ENCODE measurements at regions not wholly inside any gene's neighbourhood (a gene's known extent, or its start where the extent isn't known, plus 50 kb on each side); places are given as distances from the start of the nearest gene placed in this dataset.

DNA sequence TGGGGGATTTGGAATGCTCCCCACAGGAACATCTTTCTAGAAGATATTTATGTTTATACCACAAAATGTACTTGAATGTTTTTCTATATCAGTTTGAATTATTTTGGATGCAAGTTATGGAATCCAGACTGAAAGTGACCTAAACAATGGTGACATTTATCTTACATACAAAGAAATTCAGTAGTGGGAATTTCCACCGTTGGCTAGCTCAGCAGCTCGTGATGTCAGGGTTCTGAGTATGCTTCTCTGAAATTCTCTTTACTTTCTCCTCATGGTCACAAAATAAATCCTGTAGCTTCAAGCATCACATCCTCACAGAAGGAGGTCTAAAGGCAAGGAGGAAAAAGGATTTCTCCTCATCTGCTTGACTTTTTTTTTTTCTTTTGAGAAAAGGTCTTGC, 105.3 kb downstream of the AKAIN1 start:
- no peaks in the 10 kb centered on the region for H3K27me3 ChIP-seq
- DNase-seq: no peak
- H3K36me3 ChIP-seq: no peaks in the 10 kb centered on the region
- no peaks in the 10 kb centered on the region for H3K9me3 ChIP-seq (replicated peaks)
- H3K27ac ChIP-seq: no peak overlapping the region
- H3K4me3 ChIP-seq: no peak overlapping the region
- H3K4me1 ChIP-seq: no peaks in the 10 kb centered on the region

DNA sequence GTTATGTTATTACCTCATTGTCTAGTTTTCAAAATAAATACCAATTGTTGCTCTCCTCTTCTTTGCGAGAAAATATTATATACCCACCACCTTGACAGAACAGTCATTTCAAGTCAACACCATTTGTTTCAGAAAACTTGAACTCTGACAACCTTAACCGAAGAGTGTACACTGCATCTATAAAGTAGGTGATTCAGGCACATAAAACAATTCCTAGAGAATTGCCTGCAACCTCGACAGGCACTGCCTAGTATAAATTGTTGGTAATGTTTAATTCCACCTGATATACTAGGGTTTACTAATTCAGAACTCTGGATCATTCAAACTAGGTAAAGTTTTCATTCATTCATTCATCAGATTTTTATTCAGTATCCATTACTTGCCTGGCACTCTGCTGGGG, 121.8 kb downstream of the AKAIN1 start:
- Histone ChIP-seq H3K4me1 (no peaks in the 10 kb centered on the region), H3K4me3 (no peak overlapping the region), H3K9me3 (replicated peaks) (no peaks in the 10 kb centered on the region), H3K27ac (no peak overlapping the region), H3K27me3 (no peaks in the 10 kb centered on the region), H3K36me3 (no peaks in the 10 kb centered on the region)
- DNase-seq: no peak

DNA sequence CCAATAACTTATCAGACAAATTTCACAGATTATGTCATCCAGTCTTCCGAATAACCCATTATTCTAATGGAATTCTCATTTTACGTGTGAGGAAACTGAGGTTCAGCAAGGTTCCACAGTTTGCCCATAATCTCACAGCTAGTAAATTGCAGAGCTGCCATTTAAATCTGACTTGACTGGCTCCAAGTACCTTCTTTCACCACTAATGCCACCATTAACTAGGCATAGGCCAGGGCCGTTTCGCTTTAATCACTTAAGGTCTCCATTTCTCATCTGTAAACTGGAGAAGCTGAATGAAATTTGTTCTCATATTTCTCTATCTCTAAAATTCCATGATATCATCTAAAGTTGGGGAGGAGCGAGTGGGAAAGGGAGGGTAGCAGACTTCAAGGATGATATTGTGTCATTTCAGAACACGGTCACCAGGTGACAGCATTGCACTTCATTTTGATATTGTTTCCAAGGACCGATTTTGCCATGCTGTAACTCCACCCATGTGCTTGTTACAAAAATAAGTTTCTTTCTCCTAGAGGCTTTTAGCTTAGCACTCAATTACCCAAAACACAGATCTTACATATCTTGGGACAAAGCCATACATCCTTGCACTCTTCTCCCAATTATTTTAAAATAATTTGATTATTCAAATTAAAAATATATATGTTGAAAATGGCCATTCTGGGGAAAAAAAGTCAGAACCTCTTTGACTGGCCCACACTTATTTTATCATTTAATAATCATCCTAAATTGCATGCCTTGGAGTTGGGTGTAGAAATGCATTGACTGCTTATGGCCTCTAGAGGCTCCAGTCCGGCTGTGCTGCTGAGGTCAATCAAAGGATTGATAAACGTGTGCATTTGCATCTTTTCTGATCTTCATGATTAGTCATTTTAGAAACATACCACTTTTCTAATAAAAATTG, 123.8 kb downstream of the AKAIN1 start:
- peak; percentile 16 to 57 for DNase-seq
- Histone ChIP-seq H3K4me1 (no peaks in the 10 kb centered on the region), H3K27ac (no peak overlapping the region), H3K4me3 (no peak overlapping the region), H3K36me3 (no peaks in the 10 kb centered on the region), H3K27me3 (no peaks in the 10 kb centered on the region), H3K9me3 (replicated peaks) (no peaks in the 10 kb centered on the region)

DNA sequence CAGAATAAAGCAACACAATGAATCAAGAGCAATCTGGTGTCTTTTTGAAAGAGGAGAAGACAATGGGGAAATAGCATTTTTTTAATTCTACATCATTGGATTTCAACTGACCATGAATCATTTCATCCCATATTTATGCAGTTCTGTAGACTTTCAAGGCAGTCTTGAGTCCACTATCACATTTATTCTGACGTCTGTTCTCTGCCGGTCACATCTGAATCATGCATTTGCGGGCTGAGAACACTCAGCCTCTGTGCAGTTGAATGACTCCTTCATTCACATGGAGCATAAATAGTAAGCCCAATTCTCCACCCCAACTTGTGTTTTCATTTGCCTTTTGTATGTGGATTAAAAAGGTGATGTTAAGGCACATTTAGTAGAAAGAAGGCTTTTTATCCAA, 128.2 kb downstream of the AKAIN1 start:
- Histone ChIP-seq H3K27me3 (no peaks in the 10 kb centered on the region), H3K4me1 (no peaks in the 10 kb centered on the region), H3K4me3 (no peak overlapping the region), H3K27ac (no peak overlapping the region), H3K9me3 (replicated peaks) (no peaks in the 10 kb centered on the region), H3K36me3 (no peaks in the 10 kb centered on the region)
- DNase-seq: no peak

DNA sequence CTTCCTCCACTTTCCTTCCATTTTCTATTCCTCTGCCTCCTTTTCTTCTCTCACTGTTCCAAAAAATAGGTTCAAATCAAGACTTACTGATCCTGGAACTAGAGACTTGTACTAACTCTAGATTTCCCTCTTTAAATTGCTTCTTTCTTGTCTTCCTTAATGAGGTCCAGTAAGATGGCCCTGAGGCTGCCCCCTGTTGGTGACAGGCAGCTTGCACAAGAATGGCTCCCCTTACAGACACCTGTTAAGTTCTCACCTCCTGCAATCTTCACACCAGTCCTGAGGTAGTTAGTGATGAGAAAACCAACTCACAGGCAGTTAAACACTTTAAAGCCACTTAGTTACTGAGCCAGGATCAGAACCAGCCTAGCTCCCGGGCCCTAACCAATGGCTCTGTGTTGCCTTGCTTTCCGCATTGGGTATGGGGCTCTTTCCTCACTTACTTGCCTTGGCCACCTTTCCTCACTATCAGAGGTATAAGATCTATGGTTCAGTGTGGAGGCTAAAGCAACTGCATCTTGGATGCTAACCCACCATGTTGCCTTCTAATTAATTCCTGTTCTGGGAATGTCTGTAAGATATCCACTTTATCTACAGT, 130.6 kb downstream of the AKAIN1 start:
- Histone ChIP-seq H3K9me3 (replicated peaks) (no peaks in the 10 kb centered on the region), H3K27me3 (no peaks in the 10 kb centered on the region), H3K27ac (no peak overlapping the region), H3K4me3 (no peak overlapping the region), H3K4me1 (no peaks in the 10 kb centered on the region), H3K36me3 (no peaks in the 10 kb centered on the region)
- DNase-seq: peak; percentile 3 to 25

DNA sequence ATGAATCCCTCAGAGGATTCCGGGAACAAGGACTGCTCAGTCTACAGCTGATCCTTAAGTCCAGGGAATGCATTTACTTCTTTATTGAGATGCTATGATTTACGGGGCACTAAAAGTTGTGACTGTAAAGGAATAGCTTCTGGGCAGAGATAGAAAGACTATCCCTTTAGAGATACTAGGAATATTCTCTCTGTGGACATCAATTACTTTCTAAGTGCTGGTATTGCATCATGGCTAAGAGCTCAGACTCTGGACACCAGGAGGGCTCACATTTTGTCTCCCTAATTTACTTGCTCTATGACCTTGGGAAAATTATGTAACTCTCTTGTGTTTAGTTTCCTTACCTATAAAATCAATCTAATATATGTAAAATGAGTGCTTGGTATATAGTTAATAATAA, 131.4 kb downstream of the AKAIN1 start:
- no peak overlapping the region for H3K4me3 ChIP-seq
- no peaks in the 10 kb centered on the region for H3K9me3 ChIP-seq (replicated peaks)
- no peaks in the 10 kb centered on the region for H3K36me3 ChIP-seq
- H3K27ac ChIP-seq: no peak overlapping the region
- no peaks in the 10 kb centered on the region for H3K27me3 ChIP-seq
- H3K4me1 ChIP-seq: no peaks in the 10 kb centered on the region
- no peak for DNase-seq

DNA sequence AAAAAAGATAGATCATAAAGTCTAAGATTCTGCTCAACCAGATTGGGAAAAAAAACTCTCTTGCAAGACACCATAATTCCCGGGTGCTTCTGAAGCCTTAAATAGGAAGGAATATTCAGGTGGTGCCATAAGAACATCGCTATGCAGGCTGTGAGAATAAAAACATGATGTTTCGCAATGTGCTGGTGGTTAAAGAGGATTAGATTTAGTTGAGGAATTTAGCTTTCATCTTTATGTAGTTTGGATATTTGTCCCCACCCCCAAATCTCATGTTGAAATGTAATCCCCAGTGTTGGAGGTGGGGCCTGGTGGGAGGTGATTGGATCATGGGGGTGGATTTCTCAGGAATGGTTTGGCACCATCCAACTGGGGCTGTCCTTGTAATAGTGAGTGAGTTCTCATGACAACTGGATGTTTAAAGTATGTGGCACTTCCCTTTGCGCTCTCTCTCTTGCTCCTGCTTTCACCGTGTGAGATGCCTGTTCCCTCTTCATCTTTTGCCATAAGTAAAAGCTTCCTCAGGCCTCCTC, 132.2 kb downstream of the AKAIN1 start:
- Histone ChIP-seq H3K27me3 (no peaks in the 10 kb centered on the region), H3K4me1 (no peaks in the 10 kb centered on the region), H3K9me3 (replicated peaks) (no peaks in the 10 kb centered on the region), H3K27ac (no peak overlapping the region), H3K4me3 (no peak overlapping the region), H3K36me3 (no peaks in the 10 kb centered on the region)
- DNase-seq: no peak

DNA sequence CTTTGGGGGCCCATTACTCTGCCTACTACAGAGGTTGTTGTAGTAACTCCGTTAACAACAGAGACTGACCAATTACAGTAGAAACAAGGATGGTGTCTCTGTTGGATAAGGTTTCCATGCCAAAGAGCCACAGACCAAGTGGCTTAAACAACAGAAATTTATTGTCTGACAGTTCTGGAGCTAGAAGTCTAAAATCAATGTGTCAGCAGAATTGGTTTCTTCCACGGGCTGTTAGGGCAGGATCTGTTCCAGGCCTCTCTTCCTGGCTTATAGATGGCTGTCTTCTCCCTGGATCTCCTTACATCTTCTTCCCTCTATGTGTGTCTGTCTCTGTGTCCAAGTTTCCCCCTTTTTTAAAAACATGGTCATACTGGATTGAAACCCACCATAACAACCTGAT, 135.3 kb downstream of the AKAIN1 start:
- no peaks in the 10 kb centered on the region for H3K27me3 ChIP-seq
- H3K9me3 ChIP-seq (replicated peaks): no peaks in the 10 kb centered on the region
- no peak overlapping the region for H3K4me3 ChIP-seq
- DNase-seq: no peak
- no peaks in the 10 kb centered on the region for H3K4me1 ChIP-seq
- H3K27ac ChIP-seq: no peak overlapping the region
- no peaks in the 10 kb centered on the region for H3K36me3 ChIP-seq

DNA sequence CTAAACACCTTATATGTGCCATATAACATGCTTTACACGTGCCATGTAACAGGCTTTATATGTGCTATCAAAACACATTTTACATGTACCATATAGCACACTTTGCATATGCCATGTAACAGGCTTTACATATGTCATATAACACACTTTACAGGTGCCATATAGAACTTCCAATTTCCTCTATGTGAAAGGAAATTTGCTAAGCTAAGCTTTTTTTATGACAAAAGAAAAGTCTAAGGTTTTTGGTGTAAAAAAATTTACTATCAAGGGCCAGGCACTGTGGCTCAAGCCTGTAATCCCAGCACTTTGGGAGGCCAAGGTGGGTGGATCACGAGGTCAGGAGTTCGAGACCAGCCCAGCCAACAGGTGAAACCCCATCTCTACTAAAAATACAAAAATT, 136.5 kb downstream of the AKAIN1 start:
- Histone ChIP-seq H3K4me3 (no peak overlapping the region), H3K27me3 (no peaks in the 10 kb centered on the region), H3K36me3 (no peaks in the 10 kb centered on the region), H3K4me1 (no peaks in the 10 kb centered on the region), H3K9me3 (replicated peaks) (no peaks in the 10 kb centered on the region), H3K27ac (no peak overlapping the region)
- no peak for DNase-seq

DNA sequence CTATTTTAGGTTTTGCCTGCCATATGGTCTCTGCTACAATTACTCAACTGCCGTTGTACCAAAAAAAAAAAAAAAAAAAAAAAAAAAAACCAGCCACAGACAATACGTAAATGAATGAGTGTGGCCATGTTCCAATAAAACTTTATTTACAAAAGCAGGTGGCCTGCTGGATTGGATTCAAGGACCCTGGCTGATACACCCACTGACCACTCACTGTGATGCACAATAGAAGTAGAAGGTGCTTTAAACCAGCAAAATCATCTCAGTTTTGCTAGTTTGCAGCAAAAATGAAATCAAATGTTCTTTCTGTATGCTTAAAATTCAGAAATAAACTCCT, 137.4 kb downstream of the AKAIN1 start:
- H3K4me3 ChIP-seq: no peak overlapping the region
- no peaks in the 10 kb centered on the region for H3K9me3 ChIP-seq (replicated peaks)
- no peaks in the 10 kb centered on the region for H3K4me1 ChIP-seq
- no peaks in the 10 kb centered on the region for H3K36me3 ChIP-seq
- no peak overlapping the region for H3K27ac ChIP-seq
- no peaks in the 10 kb centered on the region for H3K27me3 ChIP-seq
- DNase-seq: no peak

DNA sequence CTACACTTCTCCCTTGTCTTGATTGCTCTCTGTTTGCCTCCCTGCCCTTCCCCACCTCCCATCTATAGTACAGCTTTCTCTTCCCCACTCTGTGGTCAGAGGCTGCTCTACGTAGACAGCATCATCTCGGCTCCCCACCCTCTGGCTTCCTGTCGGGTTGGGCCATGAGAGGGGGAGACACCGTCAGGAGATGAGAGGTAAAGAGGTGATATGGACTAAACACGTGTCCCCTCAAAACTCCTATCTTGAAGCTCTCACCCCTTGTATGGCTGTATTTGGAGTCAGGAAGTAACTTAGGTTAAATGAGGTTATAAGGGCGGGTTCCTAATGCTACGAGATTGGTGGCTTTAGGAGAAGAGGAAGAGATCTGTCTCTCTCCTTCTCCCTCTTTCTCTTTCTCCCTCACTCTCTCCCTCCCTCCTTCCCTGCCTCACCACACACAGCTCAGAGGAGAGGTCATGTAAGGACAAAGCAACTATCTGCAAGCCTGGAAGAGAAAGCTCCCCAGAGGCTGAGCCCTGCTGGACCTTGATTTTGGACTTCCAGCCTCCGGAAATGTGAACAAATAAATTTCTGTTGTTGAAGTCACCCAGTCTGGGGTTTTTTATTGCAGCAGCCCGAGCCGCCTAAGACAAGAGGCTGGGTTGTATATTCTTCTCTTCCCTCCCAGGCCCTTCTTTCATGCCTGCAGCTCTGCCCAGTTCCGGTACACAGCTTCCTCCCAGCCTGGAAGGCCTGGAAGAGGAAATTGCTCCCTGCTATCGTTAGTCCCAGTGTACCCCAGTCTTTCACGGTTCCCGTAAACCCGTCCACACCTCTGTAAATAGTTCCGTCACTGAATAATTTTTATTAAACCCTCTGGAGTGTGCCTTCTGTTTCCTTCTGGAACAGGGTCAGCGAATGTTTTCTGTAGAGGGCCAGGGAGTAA, 138.0 kb downstream of the AKAIN1 start:
- no peaks in the 10 kb centered on the region for H3K9me3 ChIP-seq (replicated peaks)
- H3K27ac ChIP-seq: no peak overlapping the region
- DNase-seq: peak; percentile 14 to 38

DNA sequence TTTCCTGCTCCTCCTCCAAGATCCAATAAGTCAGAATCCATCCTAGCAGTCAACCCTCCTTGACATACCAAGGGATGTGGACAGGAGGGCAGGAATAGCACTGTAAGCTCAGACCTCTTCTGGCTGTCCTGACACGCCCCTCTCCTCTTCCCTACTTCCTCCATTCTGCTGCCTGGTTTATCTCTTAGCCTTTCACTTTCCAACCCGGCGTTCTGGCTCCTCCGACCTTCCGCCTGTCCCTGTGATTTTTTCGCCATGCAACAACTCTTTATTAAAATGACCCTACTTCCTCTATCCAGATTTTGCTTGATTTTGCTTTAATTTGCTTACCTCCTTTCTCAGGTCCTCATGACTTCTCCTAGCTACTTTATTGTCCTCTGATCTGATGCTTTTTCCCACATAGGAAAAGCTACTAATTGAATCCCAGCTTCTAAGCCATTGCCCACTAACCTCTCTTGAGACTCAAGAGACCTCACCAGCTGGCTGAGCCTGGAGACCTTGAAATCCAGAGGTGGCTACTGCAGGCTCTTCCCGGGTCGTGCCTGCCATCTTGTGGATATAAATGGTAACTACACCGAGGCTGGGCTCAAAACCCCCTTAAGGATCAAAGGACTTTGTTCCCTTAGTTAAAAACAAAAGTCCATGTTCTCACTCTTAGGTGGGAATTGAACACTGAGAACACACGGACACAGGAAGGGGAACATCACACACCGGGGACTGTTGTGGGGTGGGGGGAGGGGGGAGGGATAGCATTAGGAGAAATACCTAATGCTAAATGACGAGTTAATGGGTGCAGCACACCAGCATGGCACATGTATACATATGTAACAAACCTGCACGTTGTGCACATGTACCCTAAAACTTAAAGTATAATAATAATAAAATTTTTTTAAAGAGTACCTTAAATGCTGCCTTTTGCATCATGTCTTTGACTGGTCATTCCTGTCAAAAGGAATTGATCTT, 139.4 kb downstream of the AKAIN1 start:
- no peaks in the 10 kb centered on the region for H3K27me3 ChIP-seq
- DNase-seq: peak; percentile 57 to 79
- peaks cover 9% of the 10 kb centered on the region for H3K4me1 ChIP-seq
- H3K4me3 ChIP-seq: no peak overlapping the region
- no peak overlapping the region for H3K27ac ChIP-seq
- H3K9me3 ChIP-seq (replicated peaks): no peaks in the 10 kb centered on the region
- no peaks in the 10 kb centered on the region for H3K36me3 ChIP-seq

More for the DNA sequence above, 138.0 kb downstream of the AKAIN1 start:
- Histone ChIP-seq H3K36me3 (no peaks in the 10 kb centered on the region), H3K4me3 (peak overlapping the region; percentile 8; the same call in 1 of the 2 replicates), H3K27me3 (no peaks in the 10 kb centered on the region), H3K4me1 (no peaks in the 10 kb centered on the region)

DNA sequence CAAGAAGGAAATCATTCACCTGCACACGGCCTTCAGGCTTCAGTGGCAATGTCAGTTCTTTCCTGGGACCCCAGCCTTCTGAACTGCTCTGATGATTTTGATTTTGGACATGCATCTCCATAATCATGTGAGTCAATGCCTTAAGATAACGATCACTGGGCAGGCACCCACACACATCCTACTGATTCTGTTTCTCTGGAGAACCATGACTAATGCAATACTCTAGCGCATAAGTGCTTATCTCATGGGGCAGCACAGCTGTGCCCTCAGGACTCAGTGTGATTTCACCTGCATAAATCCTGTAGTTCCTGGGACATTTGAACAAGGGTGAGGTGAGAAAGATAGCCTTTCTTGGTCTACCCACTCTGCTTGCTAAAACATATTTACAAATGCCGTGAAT, 144.6 kb downstream of the AKAIN1 start:
- no peak overlapping the region for H3K4me3 ChIP-seq
- no peaks in the 10 kb centered on the region for H3K36me3 ChIP-seq
- peak overlapping the region; percentile 81 for H3K27ac ChIP-seq
- H3K9me3 ChIP-seq (replicated peaks): no peaks in the 10 kb centered on the region
- DNase-seq: peak; percentile 54 to 77
- no peaks in the 10 kb centered on the region for H3K27me3 ChIP-seq
- peaks cover 22% of the 10 kb centered on the region for H3K4me1 ChIP-seq

DNA sequence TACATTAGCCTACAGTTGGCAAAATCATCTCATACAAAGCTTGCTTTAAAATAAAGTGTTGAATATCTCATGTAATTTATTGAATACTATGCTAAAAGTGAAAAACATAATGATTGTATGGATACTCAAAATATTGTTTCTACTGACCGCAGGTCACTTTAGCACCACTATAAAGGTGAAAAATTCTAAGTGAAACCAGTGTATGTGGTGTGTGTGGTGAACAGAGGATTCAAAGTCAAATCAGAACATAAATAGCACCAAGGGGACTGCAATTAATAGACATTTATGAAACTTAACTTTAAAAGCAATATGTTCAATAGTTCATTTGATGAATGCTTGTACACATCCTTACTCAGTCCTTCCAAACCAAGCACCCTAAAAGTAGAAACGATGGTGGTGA, 145.8 kb downstream of the AKAIN1 start:
- no peak for DNase-seq
- H3K27me3 ChIP-seq: no peaks in the 10 kb centered on the region
- peaks cover 22% of the 10 kb centered on the region for H3K4me1 ChIP-seq
- H3K4me3 ChIP-seq: no peak overlapping the region
- H3K27ac ChIP-seq: no peak overlapping the region; the same call in 1 of the 2 replicates
- H3K9me3 ChIP-seq (replicated peaks): no peaks in the 10 kb centered on the region
- no peaks in the 10 kb centered on the region for H3K36me3 ChIP-seq
